NCI-H2227 treated with DMSO at 0.1 percent for 48 hours (cell line): ENCODE measurements at regions not wholly inside any gene's neighbourhood (a gene's known extent, or its start where the extent isn't known, plus 50 kb on each side); places are given as distances from the start of the nearest gene placed in this dataset.

Experiments
- DNase-seq: peaks from one replicate; lab custom pipeline; 2025; lab: John Stamatoyannopoulos, UW

- DNase-seq, result no peak
These were observed 88.5 kb upstream of the BCL9 start for GRCh38 chr1:147452809-147453208.

GRCh38 chr1:147463022-147463421, 78.3 kb upstream of the BCL9 start:
- no peak for DNase-seq

GRCh38 chr1:147466543-147466942, 74.8 kb upstream of the BCL9 start:
- DNase-seq, result no peak

GRCh38 chr1:147470079-147470478, 71.2 kb upstream of the BCL9 start:
- no peak for DNase-seq

- DNase-seq, result no peak
These were observed 68.8 kb upstream of the BCL9 start for GRCh38 chr1:147472489-147472888.

- DNase-seq, result no peak
These were observed 68.2 kb upstream of the BCL9 start for GRCh38 chr1:147472966-147473732.

GRCh38 chr1:147473733-147474049, 67.6 kb upstream of the BCL9 start:
- DNase-seq, result no peak

GRCh38 chr1:147475488-147475887, 65.8 kb upstream of the BCL9 start:
- DNase-seq, result no peak

- no peak for DNase-seq
These were observed 62.8 kb upstream of the BCL9 start for GRCh38 chr1:147478521-147478920.

- no peak for DNase-seq
These were observed 61.3 kb upstream of the BCL9 start for GRCh38 chr1:147479864-147480564.

GRCh38 chr1:147480565-147480935, 60.8 kb upstream of the BCL9 start:
- DNase-seq, result no peak

- DNase-seq, result no peak
These were observed 54.2 kb upstream of the BCL9 start for GRCh38 chr1:147486876-147487656.

GRCh38 chr1:147491098-147491497, 50.2 kb upstream of the BCL9 start:
- no peak for DNase-seq
